Islet precursor cell (in vitro differentiated cells): ENCODE measurements at regions not wholly inside any gene's neighbourhood (a gene's known extent, or its start where the extent isn't known, plus 50 kb on each side); places are given as distances from the start of the nearest gene placed in this dataset.
"Not testable (repeated sequence)": the region's sequence is repeated elsewhere in the genome, so short reads cannot be mapped to it uniquely, and the experiment has no call there.

ENCODE experiments used
- DNase-seq: peaks from one replicate; pipeline ENCODE4 v3.0.0-alpha.2; 2018

DNA sequence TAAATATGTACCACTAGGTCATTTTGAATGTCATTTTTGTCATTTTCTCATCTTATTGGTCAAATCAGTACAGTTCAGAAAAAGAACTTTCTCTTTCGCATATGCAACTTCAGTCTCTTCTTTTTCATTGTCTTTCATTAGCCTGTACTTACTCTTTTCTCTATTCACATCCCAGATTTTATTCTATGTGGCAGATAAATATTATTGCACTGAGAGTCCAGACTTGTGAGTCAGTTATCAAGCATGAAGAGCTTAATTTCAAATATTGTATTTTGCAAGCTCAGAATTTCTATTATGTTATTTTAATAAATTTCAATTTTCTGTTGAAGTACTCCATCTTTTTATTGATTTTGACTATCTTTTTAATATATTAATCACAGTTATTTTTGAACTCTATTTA is 105.2 kb upstream of the PALMD start:
- no peak for DNase-seq

DNA sequence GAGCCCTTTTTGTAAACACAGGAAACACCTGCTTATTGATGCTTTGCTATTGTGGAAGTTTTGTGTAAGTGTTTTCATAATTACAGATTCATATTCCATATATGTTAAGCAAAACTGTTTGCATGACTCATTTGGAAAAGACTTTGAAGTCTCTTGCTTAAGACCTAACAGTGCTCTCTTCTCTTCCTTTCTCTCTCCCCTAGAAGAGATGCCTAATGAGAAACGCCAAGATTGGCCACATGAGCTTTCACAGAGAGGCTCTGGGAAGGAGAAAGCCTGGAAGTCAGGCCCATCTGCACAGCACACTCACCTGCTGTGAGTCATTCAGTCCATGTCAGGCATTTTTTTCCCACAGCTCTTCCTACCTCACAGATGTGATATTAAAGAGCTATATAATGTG is 101.6 kb upstream of the PALMD start:
- DNase-seq = peak; percentile 60

DNA sequence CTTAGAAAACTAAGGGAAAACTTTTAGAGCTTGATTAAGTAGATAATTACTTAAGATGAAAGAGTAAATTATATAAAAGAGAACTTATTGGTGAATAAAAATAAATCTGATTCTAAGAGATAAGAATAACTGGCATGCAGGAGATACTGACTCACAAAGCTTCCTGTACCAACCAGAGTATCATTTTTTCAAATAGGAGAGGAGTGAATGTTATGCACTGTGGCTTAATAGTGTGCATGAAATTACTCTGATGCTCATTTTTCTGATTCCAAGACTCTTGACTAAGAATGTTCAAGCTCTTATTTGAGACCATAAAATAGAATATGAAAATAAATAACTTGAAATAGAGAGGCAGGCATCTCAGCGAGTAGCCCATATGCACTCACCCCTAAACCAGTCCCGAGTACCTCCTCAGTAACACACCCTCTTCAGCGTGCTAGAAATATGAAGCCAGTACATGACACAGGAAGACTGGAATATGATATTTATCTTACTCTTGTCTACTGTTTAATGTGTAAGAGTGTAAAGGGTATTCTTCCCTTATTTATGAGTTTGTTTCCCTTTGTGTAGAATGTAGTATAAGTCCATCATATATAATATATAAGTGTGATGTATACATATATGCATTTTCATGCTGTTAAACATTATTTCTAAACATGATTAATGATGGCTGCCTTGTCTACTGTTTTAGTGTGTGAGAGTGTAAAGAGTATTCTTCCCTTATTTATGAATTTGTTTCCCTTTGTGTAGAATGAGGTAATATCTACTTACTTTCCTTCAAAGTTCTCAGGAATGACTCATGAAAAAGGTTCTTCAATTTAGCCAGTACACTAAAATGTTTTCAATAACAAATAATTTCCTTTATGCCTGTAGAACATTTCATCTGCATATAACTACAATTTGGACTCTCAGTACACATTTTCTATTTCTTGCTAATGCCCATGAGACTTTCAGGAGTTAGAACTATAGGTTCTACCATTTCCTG is 99.2 kb upstream of the PALMD start:
- DNase-seq = no peak

DNA sequence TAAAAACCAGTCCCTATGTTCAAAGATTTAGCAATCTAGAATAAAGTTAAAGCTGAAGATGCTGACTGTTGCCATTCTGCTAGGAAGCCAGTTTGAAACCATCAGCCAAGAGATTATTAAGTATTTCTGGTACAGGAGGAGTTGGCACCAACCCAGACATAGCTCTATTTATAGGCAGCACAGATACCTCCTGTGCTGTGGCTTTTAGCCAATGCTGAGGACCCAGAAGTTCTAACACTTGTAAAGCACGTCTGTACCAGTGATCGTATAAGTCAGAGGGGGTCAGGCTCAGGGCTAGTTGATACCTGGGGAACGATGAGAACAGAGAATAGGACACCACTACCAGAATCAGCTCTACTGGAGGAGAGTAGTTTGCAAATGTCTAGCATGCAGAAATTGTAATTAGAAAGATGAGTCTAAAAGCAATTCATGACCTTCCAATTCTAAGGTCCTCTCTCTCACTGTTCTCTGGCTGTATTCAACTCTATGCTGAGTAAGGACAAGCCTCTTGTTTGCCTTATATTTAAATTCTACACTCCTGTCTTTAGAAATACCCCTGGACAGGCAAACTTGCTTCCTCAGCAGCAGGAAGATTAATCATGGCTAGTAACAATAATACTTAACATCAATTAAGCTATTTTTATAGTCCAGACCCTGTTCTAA is 96.8 kb upstream of the PALMD start:
- DNase-seq = no peak

DNA sequence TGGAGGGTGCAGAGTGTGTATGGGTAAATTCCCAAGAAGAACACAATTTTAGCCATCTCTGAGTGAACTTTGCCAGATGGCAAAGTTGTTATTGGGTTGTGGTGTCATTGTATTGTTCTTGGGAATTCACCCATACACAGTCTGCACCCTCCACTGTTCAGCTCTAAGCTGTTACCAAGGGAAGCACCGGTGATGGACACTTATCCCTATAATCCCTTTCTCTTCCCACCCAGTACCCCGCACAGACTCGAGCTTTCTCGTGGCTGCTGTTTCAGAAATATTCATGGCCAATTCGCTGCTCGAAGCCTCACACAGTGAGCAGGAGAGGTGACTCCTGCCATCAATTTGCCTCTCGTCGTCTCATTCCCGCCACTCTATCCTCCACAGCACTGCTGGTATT is 95.7 kb upstream of the PALMD start:
- no peak for DNase-seq

DNA sequence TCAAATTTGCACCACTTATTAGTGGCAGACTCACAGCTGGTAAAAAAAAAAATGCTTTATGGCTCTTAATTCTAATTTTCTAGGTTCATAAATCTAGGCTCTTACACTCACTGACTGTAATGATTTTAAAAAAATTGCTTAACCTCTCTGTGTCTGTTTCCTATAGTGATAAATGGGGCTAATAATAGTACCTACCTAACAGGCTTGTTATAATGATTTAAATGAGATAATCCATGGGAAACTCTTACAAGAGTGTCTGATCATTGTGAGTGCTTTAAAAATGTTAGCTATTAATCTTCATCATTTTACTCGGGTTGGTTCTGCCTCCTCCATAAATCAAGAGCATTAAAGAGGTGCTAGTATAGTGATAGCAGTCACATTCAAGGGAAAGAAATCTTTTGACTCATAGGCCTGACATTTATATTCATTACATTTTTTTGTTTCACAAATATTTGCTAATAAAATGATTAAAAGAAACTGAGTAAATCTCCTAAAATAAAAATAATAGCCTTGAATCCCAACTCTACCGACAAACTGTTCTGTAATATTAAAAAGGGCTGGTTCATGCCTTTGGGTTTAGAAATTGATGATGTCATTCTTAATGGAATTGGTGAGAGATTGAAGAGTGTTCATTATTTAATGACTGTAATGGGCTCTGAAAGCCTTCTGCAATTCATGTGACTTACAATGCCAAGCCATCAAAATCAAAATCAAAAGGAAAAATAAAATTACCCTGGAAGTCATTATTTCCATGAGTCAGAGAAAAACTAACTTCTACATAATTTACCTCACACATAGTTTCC is 93.9 kb upstream of the PALMD start:
- DNase-seq = no peak

DNA sequence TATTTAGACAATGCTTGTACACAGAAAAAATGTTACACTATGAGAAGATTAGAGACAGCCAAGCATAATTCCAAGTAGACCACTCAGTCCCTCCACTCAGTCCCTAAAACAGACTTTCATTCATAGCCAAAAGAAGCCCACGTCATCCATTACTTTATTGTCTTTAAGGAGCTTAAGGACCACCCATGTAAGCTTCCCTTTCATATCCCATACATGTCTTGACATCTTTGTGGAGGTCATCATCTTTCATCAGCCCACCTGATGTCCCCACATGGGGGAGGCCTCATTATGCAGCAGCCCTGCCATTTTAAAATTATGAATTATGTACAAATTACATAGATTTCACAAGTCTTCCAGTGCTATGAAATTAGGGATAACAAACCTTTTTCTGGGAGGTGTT is 92.6 kb upstream of the PALMD start:
- DNase-seq = no peak

DNA sequence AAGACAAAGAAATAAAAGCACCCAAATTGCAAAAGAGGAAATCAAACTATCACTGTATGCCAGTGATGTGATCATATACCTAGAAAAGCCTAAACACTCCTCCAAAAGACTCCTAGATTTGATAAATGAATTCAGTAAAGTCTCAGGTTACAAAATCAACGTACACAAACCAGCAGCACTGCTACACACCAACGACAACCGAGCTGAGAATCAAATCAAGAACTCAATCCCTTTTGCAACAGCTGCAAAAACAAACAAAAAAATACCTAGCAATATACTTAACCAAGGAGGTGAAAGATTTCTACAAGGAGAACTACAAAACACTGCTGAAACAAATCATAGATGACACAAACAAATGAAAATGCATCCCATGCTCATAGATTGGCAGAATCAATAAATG is 92.1 kb upstream of the PALMD start:
- not testable (repeated sequence) for DNase-seq

DNA sequence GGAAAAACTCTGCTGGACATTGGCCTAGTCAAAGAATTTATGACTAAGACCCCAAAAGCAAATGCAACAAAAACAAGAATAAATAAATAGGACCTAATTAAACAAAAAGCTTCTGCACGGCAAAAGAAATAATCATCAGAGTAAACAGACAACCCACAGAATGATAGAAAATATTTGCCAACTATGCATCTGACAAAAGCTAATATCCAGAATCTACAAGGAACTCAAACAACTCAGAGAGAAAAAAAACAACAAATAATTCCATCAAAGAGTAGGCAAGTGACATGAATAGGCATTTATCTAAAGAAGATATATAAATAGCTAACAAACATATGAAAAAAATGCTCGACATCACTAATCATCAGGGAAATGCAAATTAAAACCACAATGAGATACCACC is 91.2 kb upstream of the PALMD start:
- no peak for DNase-seq

DNA sequence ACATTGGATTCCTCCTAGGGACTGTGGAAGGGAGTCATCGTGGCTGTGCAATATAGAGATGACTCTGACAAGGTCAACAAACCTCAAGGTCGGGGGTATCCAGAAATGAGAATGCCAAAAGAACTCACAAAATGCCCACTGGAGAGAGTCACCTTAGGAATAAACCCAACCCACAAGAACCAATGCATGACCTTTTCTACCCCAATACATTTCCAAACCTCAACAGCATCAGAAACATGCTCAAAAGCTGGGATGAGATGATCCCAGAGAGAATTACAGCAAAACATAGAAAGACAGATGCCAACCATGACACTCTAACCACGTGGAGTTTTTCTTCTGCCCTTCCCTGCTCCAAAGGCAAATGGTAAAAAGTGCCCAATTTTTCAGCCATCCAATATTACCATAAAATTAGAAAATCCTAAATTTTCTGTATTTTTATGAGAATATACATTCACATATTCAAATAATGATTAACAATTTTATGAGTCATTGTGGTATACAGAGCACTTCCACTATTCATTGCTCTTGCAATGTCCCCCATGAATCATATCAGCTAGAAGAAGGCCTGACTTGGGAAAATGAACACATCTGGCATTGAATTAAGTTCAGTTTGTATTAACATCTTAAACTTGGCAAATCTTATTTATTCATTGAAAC is 88.2 kb upstream of the PALMD start:
- no peak for DNase-seq

DNA sequence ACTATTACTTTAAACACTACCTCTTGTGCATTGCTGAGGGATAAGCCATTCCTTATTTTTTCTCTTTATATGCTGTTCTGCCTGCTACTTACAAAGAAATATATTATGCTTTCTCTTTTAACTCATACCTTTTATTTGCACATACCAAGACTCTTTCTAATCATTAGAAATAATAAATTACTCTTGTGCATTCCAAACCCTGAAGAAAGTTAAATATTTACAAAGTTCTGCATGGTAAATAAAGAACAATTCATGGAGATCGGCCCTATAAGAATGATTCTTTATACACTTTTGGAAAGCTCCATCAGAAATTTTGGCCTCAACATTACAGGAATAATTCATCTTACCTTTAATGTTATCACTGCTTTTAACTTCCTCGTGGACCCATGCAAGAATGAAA is 86.7 kb upstream of the PALMD start:
- no peak for DNase-seq

DNA sequence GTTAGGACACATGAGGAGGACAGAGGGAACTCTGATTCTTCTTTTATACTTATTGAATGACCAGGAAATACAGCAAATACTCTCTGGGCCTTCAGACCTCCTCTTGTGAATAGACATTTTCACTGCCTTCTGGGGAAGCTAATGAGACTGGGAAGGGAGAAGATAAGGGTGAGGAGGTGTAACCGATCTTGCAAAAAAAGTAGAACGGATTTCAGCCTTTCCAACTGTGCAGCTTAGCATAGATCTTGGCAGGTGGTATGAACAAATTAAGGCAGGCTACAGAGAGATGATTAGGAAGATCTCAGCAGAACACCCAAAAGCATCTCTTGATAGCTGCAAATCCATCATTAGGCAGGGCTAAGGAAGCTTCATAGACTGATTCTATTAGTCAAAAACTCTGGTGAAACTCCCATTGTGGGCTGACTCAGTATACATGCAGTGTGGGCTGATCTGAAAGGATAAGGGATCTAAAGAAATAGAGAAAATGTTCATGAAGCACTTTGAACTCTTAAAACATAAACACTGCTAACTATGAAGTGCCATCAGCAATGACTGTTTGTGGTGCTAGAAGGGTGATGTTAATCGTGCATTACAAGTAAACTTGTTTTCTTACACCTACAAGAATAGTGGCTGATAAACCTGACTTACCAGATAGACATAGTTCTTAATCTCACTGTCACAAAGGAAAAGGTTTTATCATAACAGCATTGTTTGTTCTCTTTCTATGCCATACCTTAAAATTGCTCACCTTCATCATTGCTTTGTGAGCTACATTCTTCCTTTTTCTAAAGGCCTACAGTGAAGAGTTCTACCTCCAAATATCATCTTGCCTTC is 85.5 kb upstream of the PALMD start:
- no peak for DNase-seq

DNA sequence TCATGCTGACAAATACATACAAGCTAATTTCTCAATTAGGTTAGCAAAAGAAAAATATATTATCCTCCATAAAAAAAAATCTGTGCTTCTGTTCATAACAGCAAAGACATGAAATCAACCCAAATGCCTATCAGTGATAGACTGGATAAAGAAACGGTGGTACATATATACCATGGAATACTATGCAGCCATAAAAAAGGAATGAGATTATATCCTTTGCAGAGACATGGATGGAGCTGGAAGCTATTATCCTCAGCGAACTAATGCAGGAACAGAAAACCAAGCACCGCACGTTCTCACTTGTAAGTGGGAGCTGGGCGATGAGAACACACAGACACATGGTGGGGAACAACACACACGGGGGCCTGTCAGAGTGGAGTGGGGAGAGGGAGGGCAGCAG is 84.0 kb upstream of the PALMD start:
- no peak for DNase-seq

DNA sequence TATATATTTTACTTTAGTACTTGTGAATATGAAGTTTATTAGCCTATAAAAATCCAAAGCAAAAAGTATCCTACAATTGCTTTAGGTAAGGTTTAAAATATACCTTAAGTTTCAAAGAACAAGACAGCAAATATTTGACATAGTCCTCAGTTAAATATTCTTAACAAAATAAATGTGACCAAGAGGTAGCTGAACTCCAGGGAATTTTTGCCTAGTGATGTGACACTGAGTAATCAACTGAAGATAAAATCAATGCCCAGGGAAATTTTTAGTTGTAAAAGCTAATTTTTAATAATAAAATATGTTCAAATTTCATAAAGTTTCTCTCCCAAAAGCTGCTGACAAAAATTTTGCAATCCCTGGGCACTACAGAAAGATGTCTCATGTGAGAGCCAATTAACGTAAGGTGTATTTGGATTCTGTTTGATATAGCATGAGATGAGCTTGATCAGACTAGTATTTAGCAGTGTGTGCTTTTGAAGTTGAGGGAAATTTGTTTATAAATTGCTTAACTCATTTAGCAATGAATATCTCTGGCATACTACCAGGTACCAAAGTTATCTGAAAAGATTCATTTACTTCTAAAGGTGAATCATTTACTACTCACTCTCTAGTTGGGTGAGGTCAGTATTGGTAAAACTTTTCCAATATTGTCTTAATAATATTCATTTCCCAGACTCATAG is 80.2 kb upstream of the PALMD start:
- no peak for DNase-seq

DNA sequence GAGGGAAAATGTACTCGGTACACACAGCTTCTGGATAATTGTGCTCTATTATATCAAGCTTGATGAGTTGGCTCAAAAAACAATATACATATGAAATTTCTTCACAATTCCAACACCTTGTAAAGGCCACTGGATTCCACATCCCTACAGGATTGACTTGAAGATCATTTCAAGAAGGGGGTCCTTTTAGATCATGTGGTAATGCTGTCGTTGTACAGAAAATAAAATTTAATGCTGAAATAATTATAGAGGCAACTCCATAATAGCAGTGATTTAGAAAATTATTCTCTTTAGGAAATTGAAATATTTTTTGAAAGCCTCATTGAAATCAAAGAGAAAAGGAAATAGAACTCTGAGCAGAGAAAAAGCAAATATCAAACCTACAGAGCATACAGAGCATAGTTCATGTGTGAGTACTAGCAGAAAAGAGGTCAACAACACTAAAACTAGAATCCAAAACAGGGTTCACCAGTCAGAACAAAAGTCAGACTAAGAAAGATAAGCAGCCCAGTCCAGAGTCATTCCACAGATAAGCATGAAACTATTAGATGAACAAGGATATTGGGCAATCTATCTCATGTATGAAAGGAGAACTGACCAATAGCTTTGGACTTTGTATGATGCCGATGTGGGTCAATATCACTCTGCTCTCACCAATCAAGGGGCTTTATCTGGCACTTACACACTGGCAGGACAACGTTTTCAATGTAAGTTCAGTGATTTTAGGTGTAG is 79.5 kb upstream of the PALMD start:
- no peak for DNase-seq

DNA sequence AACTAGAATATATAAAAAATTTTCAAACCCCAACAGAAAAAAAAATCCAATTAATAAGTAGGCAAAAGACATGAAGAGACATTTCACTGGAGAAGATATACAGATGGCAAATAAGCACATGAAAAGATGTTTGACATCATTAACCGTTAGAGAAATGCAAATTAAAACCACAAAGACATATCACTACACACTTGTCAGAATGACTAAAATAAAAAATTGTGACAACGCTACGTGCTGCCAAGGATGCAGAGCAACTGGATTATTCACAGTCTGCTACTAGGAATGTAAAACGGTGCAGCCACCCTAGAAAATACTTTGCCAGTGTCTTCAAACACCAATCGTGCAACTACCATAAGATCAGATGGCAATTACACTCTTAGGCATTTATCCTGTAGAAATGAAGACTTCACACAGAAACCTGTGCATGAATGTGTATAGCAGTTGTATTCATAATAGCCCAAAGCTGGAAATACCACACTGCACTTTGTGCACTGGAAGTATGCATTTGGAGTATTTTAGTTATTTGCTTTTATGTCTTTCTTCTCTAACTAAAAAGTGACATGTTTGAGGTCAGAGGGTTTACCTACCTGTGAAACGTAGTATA is 75.3 kb upstream of the PALMD start:
- DNase-seq = no peak

DNA sequence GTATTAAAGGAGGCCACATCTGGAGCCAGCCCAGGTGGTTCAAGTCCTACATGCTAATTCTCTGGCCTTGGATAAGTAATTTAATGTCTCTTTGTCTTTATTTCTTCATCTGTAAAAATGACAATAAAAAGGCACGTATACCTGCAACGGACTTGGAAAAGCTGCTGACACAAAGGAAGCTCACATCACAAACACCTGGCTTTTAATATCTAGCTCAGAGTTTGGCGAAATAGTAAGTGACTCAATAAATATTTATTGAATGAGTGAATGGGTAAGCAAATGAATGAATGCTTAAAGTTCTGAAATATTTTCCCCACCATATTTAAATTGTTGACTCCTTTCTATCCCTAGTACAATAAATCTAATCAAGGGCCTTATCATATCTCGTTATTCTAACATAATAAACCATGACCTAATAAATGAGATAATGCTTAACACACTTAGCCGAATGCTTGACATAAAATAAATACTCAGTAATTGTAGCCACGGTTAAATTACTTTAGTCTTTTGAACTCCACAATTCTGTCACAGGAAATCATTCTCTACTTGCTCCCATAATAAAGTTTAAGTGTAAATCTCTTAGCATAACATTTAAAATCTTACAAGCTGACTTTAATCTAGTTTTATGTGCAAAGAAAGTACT is 74.7 kb upstream of the PALMD start:
- no peak for DNase-seq

DNA sequence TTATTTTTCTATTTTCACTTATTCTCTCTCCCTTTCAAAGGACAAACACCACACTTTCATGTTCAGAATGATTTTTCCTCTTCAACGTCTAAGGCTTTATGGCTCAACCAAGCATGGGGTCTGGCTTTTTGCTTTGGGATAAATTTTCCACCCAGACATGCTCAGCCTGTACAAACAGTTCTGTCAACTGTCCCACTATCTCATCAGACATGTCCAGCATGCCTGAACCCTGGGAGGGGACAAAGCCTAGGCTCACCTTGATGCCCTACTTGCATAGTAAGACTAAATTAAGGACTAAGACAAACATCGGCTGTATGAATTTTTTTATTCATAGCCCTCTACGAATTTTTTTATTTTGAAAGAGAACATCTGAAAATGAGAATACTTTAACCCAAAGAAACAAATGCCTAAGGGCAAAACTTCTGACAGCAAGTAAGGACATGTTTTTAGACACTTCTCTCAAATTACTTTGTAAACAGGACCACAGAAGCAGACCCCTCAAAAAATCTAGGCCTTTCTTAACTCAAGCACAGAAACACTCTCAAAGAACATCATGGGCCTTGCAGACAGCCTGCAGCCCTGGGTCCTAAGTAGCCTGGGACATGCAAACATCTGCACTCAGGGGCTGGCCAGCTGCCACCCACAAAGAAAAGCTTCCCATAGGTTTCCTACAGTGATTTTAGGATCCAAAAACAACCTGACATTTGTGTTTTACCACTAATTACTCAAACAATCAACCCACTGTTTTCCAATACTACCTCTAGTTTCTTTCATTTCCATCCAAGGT is 72.3 kb upstream of the PALMD start:
- DNase-seq = no peak

DNA sequence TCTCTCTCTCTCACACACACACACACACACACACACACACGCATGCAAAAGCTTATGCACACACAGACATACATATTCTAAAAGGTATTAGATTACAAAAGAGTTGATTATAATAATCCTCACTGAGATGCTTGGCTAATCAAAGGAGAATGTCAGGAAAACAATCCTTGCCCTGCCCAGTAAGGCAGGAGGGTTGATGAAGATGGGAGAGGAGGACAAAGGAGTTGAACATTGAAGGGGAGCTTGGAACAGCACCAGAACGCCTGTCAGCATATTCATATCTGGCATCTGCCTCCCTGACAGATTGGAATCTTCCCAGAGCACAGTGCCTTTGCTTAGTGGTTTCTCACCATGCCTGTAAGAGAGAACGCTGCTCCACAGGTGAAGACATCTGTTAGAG is 68.6 kb upstream of the PALMD start:
- no peak for DNase-seq
